ENCODE measurements at regions not wholly inside any gene's neighbourhood (a gene's known extent, or its start where the extent isn't known, plus 50 kb on each side); places are given as distances from the start of the nearest gene placed in this dataset.

- H3K27ac ChIP-seq (ENCODE audit: low read depth, low read length), result no peak overlapping the region
- H3K4me3 ChIP-seq (ENCODE audit: low read length in 2 of 2), result no peak overlapping the region
- Mint-ChIP-seq H3K4me1 (no peaks in the 10 kb centered on the region), H3K27me3 (peaks cover 0 to 1% of the 10 kb centered on the region in 2 donors), H3K9me3 (peaks cover 0 to 26% (median 11%) of the 10 kb centered on the region in 8 donors), H3K27ac (no peak overlapping the region), H3K36me3 (no peaks in the 10 kb centered on the region), H3K4me3 (no peak overlapping the region)
- H3K9me3 ChIP-seq (ENCODE audit: control insufficient read depth in 1 of 2, low read length in 2 of 2), result no peaks in the 10 kb centered on the region
- no peaks in the 10 kb centered on the region for H3K27me3 ChIP-seq (ENCODE audit: insufficient read depth, low read length)
- ChIA-PET POLR2A (ENCODE audit: partially characterized antibody) (no interaction called here), CTCF (ENCODE audit: partially characterized antibody) (no interaction called here)
- no peaks in the 10 kb centered on the region for H3K4me1 ChIP-seq (ENCODE audit: insufficient read depth, low read length)
- no peaks in the 10 kb centered on the region for H3K36me3 ChIP-seq (ENCODE audit: insufficient read depth, low read length)
- intact Hi-C loops (cut with micrococcal nuclease), result no loop called here
- DNase-seq, result no peak
These were observed 1032.1 kb upstream of the RBFOX1 start for GRCh38 chr16:6300523-6300922.

- POLR2A ChIA-PET (ENCODE audit: partially characterized antibody), result no interaction called here
- Histone ChIP-seq H3K4me3 (ENCODE audit: low read length in 2 of 2) (no peak overlapping the region), H3K4me1 (ENCODE audit: insufficient read depth, low read length) (no peaks in the 10 kb centered on the region), H3K9me3 (ENCODE audit: control insufficient read depth in 1 of 2, low read length in 2 of 2) (no peaks in the 10 kb centered on the region), H3K27ac (ENCODE audit: low read depth, low read length) (no peak overlapping the region), H3K27me3 (ENCODE audit: insufficient read depth, low read length) (no peaks in the 10 kb centered on the region), H3K36me3 (ENCODE audit: insufficient read depth, low read length) (no peaks in the 10 kb centered on the region)
- Mint-ChIP-seq H3K36me3 (no peaks in the 10 kb centered on the region), H3K27me3 (peaks cover 0 to 1% of the 10 kb centered on the region in 2 donors), H3K9me3 (peaks cover 0 to 26% (median 10%) of the 10 kb centered on the region in 8 donors), H3K27ac (peak overlapping the region in 1 of 7 donors; percentile 7), H3K4me3 (no peak overlapping the region), H3K4me1 (no peaks in the 10 kb centered on the region)
- intact Hi-C loops (cut with micrococcal nuclease), result no loop called here
- no peak for DNase-seq
- CTCF ChIA-PET (ENCODE audit: partially characterized antibody), result no interaction called here
These were observed 1034.8 kb upstream of the RBFOX1 start for GRCh38 chr16:6297666-6298410.

- H3K4me1 ChIP-seq (ENCODE audit: insufficient read depth, low read length), result no peaks in the 10 kb centered on the region
- ChIA-PET CTCF (ENCODE audit: partially characterized antibody) (no interaction called here), POLR2A (ENCODE audit: partially characterized antibody) (no interaction called here)
- no peak overlapping the region for H3K27ac ChIP-seq (ENCODE audit: low read depth, low read length)
- H3K9me3 ChIP-seq (ENCODE audit: control insufficient read depth in 1 of 2, low read length in 2 of 2), result no peaks in the 10 kb centered on the region
- peaks cover 0 to 1% of the 10 kb centered on the region in 2 donors for H3K27me3 Mint-ChIP-seq
- no peaks in the 10 kb centered on the region for H3K27me3 ChIP-seq (ENCODE audit: insufficient read depth, low read length)
- H3K4me1 Mint-ChIP-seq, result peaks cover 0 to 1% (median 0%) of the 10 kb centered on the region in 4 donors
- no peak for DNase-seq
- H3K4me3 Mint-ChIP-seq, result no peak overlapping the region
- H3K27ac Mint-ChIP-seq, result no peak overlapping the region
- no peak overlapping the region for H3K4me3 ChIP-seq (ENCODE audit: low read length in 2 of 2)
- intact Hi-C loops (cut with micrococcal nuclease), result no loop called here
- no peaks in the 10 kb centered on the region for H3K36me3 Mint-ChIP-seq
- H3K9me3 Mint-ChIP-seq, result peaks cover 0 to 18% (median 7%) of the 10 kb centered on the region in 8 donors
- H3K36me3 ChIP-seq (ENCODE audit: insufficient read depth, low read length), result no peaks in the 10 kb centered on the region
These were observed 1046.5 kb upstream of the RBFOX1 start for GRCh38 chr16:6286176-6286575.

GRCh38 chr16:6284731-6285130, 1047.9 kb upstream of the RBFOX1 start:
- no peaks in the 10 kb centered on the region for H3K36me3 ChIP-seq (ENCODE audit: insufficient read depth, low read length)
- Mint-ChIP-seq H3K4me1 (no peaks in the 10 kb centered on the region), H3K36me3 (no peaks in the 10 kb centered on the region), H3K4me3 (no peak overlapping the region), H3K27ac (no peak overlapping the region), H3K27me3 (peaks cover 0 to under 1% of the 10 kb centered on the region in 2 donors), H3K9me3 (peaks cover 0 to 12% (median 6%) of the 10 kb centered on the region in 8 donors)
- intact Hi-C loops (cut with micrococcal nuclease), result no loop called here
- CTCF ChIA-PET (ENCODE audit: partially characterized antibody), result interaction anchor here (0.6 kb wide), 1 partner anchor 128 kb away, joined by 3 read pairs; no protein-coding TSS in a partner anchor
- H3K27me3 ChIP-seq (ENCODE audit: insufficient read depth, low read length), result no peaks in the 10 kb centered on the region
- no peaks in the 10 kb centered on the region for H3K9me3 ChIP-seq (ENCODE audit: control insufficient read depth in 1 of 2, low read length in 2 of 2)
- no peak for DNase-seq
- H3K4me1 ChIP-seq (ENCODE audit: insufficient read depth, low read length), result no peaks in the 10 kb centered on the region
- POLR2A ChIA-PET (ENCODE audit: partially characterized antibody), result no interaction called here
- H3K27ac ChIP-seq (ENCODE audit: low read depth, low read length), result no peak overlapping the region
- no peak overlapping the region for H3K4me3 ChIP-seq (ENCODE audit: low read length in 2 of 2)

- Histone ChIP-seq H3K9me3 (ENCODE audit: control insufficient read depth in 1 of 2, low read length in 2 of 2) (no peaks in the 10 kb centered on the region), H3K36me3 (ENCODE audit: insufficient read depth, low read length) (no peaks in the 10 kb centered on the region), H3K4me1 (ENCODE audit: insufficient read depth, low read length) (no peaks in the 10 kb centered on the region), H3K4me3 (ENCODE audit: low read length in 2 of 2) (no peak overlapping the region), H3K27me3 (ENCODE audit: insufficient read depth, low read length) (no peaks in the 10 kb centered on the region), H3K27ac (ENCODE audit: low read depth, low read length) (no peak overlapping the region)
- no peaks in the 10 kb centered on the region for H3K36me3 Mint-ChIP-seq
- H3K27ac Mint-ChIP-seq, result no peak overlapping the region
- POLR2A ChIA-PET (ENCODE audit: partially characterized antibody), result no interaction called here
- no peaks in the 10 kb centered on the region for H3K4me1 Mint-ChIP-seq
- no peaks in the 10 kb centered on the region for H3K27me3 Mint-ChIP-seq
- peaks cover 0 to 11% (median 6%) of the 10 kb centered on the region in 8 donors for H3K9me3 Mint-ChIP-seq
- CTCF ChIA-PET (ENCODE audit: partially characterized antibody), result no interaction called here
- DNase-seq, result no peak
- no peak overlapping the region for H3K4me3 Mint-ChIP-seq
- intact Hi-C loops (cut with micrococcal nuclease), result no loop called here
These were observed 1050.7 kb upstream of the RBFOX1 start for GRCh38 chr16:6281994-6282393.

GRCh38 chr16:6281274-6281673, 1051.4 kb upstream of the RBFOX1 start:
- Mint-ChIP-seq H3K36me3 (no peaks in the 10 kb centered on the region), H3K27ac (no peak overlapping the region), H3K9me3 (peaks cover 0 to 13% (median 6%) of the 10 kb centered on the region in 8 donors), H3K4me1 (no peaks in the 10 kb centered on the region), H3K4me3 (no peak overlapping the region), H3K27me3 (no peaks in the 10 kb centered on the region)
- H3K36me3 ChIP-seq (ENCODE audit: insufficient read depth, low read length), result no peaks in the 10 kb centered on the region
- H3K4me1 ChIP-seq (ENCODE audit: insufficient read depth, low read length), result no peaks in the 10 kb centered on the region
- intact Hi-C loops (cut with micrococcal nuclease), result no loop called here
- DNase-seq, result no peak
- H3K27ac ChIP-seq (ENCODE audit: low read depth, low read length), result no peak overlapping the region
- no peak overlapping the region for H3K4me3 ChIP-seq (ENCODE audit: low read length in 2 of 2)
- POLR2A ChIA-PET (ENCODE audit: partially characterized antibody), result no interaction called here
- CTCF ChIA-PET (ENCODE audit: partially characterized antibody), result no interaction called here
- H3K27me3 ChIP-seq (ENCODE audit: insufficient read depth, low read length), result no peaks in the 10 kb centered on the region
- no peaks in the 10 kb centered on the region for H3K9me3 ChIP-seq (ENCODE audit: control insufficient read depth in 1 of 2, low read length in 2 of 2)

GRCh38 chr16:6280055-6280454, 1052.6 kb upstream of the RBFOX1 start:
- H3K27me3 Mint-ChIP-seq, result no peaks in the 10 kb centered on the region
- ChIA-PET CTCF (ENCODE audit: partially characterized antibody) (no interaction called here), POLR2A (ENCODE audit: partially characterized antibody) (no interaction called here)
- H3K27ac Mint-ChIP-seq, result no peak overlapping the region
- DNase-seq, result no peak
- Histone ChIP-seq H3K4me3 (ENCODE audit: low read length in 2 of 2) (no peak overlapping the region), H3K9me3 (ENCODE audit: control insufficient read depth in 1 of 2, low read length in 2 of 2) (no peaks in the 10 kb centered on the region), H3K4me1 (ENCODE audit: insufficient read depth, low read length) (no peaks in the 10 kb centered on the region), H3K27me3 (ENCODE audit: insufficient read depth, low read length) (no peaks in the 10 kb centered on the region), H3K36me3 (ENCODE audit: insufficient read depth, low read length) (no peaks in the 10 kb centered on the region), H3K27ac (ENCODE audit: low read depth, low read length) (no peak overlapping the region)
- H3K36me3 Mint-ChIP-seq, result no peaks in the 10 kb centered on the region
- H3K4me3 Mint-ChIP-seq, result no peak overlapping the region
- H3K4me1 Mint-ChIP-seq, result no peaks in the 10 kb centered on the region
- H3K9me3 Mint-ChIP-seq, result peaks cover 0 to 18% (median 6%) of the 10 kb centered on the region in 8 donors
- intact Hi-C loops (cut with micrococcal nuclease), result no loop called here

Measured in CD4-positive, alpha-beta memory T cell (primary cell).